ENCODE measurements at regions not wholly inside any gene's neighbourhood (a gene's known extent, or its start where the extent isn't known, plus 50 kb on each side); places are given as distances from the start of the nearest gene placed in this dataset.

GRCh38 chr5:142435410-142436115 lies 110.7 kb upstream of the SPRY4 start:
- no peak overlapping the region for H3K4me3 ChIP-seq
- H3K79me2 ChIP-seq (ENCODE audit: control insufficient read depth, insufficient read depth, low read length): no peaks in the 10 kb centered on the region
- no peaks in the 10 kb centered on the region for H3K36me3 ChIP-seq (ENCODE audit: control insufficient read depth in 2 of 2, insufficient read depth in 2 of 2, low read length in 1 of 2)
- H2AFZ ChIP-seq (ENCODE audit: control insufficient read depth, low read depth, low read length): no peak overlapping the region
- H3K27me3 ChIP-seq (replicated peaks in 1 of 2; ENCODE audit: control insufficient read depth in 2 of 2, insufficient read depth in 2 of 2, low read length in 1 of 2): no peaks in the 10 kb centered on the region; a peak in 1 of 4 replicates
- H4K20me1 ChIP-seq (ENCODE audit: control insufficient read depth, insufficient read depth): no peaks in the 10 kb centered on the region
- TF ChIP-seq ZZZ3 (IDR thresholded peaks at IDR 0.05; ENCODE audit: control insufficient read depth, insufficient read length, low read depth) (no peak), ESRRA (IDR thresholded peaks at IDR 0.05; ENCODE audit: low read length) (no peak), E2F8 (IDR thresholded peaks at IDR 0.05; ENCODE audit: low read depth, partially characterized antibody) (no peak), ZNF384 (IDR thresholded peaks at IDR 0.05; ENCODE audit: borderline replicate concordance, low read depth, low read length) (no peak), BACH1 (IDR thresholded peaks at IDR 0.05; ENCODE audit: borderline replicate concordance) (no peak), RFX5 (IDR thresholded peaks at IDR 0.05; ENCODE audit: low read depth, low read length) (no peak), SIN3A (IDR thresholded peaks at IDR 0.05; ENCODE audit: low read depth, low read length) (no peak), GATAD2B (conservative IDR thresholded peaks at IDR 0.05; ENCODE audit: low read depth) (no peak), YBX1 (IDR thresholded peaks at IDR 0.05) (no peak), TCF12 (IDR thresholded peaks at IDR 0.05; ENCODE audit: low read depth, low read length) (no peak)
- H3K9me3 ChIP-seq (replicated peaks; ENCODE audit: control insufficient read depth, insufficient read depth, low read length): no peaks in the 10 kb centered on the region
- ChIA-PET POLR2A (interaction anchor here (1.1 kb wide), 1 partner anchor 72 kb away, joined by 3 read pairs; no protein-coding TSS in a partner anchor), SMC1A (ENCODE audit: uncharacterized antibody, unreplicated experiment) (interaction anchor here (0.7 kb wide), 1 partner anchor 15 kb away, joined by 3 read pairs; no protein-coding TSS in a partner anchor), RAD21 (ENCODE audit: unreplicated experiment) (no interaction called here), CTCF (interaction anchor here (0.5 to 1.5 kb wide), 3 partner anchors 10 to 585 kb away, joined by 3 read pairs; no protein-coding TSS in a partner anchor)
- no peak overlapping the region for H3K4me2 ChIP-seq (ENCODE audit: control insufficient read depth, insufficient read depth)
- H3K4me1 ChIP-seq (ENCODE audit: control insufficient read depth, insufficient read depth, low read length): no peaks in the 10 kb centered on the region
- 47% methylated on average over 9 of the region's 9 CpGs for WGBS (ENCODE audit: insufficient coverage, insufficient replicate concordance, low lambda C conversion rate, missing lambda C conversion rate)
- in situ Hi-C loops (cut with MboI): no loop called here
- FAIRE-seq (no peak), DNase-seq (ENCODE audit: low read depth, low spot score) (no peak), ATAC-seq (no peak)
- H3K9ac ChIP-seq (ENCODE audit: control insufficient read depth, insufficient read depth, low read length): no peak overlapping the region
- intact Hi-C loops (cut with micrococcal nuclease; ENCODE audit: unreplicated experiment): no loop called here
- no TSS peak for BruUV-seq (replicated peaks)
- H3K27ac ChIP-seq (ENCODE audit: control insufficient read depth, insufficient read depth): no peak overlapping the region

Data from GM12878 (cell line).